IPS-NIHi7 (cell line): ENCODE measurements at regions not wholly inside any gene's neighbourhood (a gene's known extent, or its start where the extent isn't known, plus 50 kb on each side); places are given as distances from the start of the nearest gene placed in this dataset.
"Not testable (repeated sequence)": the region's sequence is repeated elsewhere in the genome, so short reads cannot be mapped to it uniquely, and the experiment has no call there.

Experiments used
- DNase-seq: peaks from one replicate; pipeline ENCODE4 v3.0.0; 2012; ENCODE audit warnings: mixed read lengths; ENCODE audit errors: extremely low spot score

GRCh38 chr15:77862651-77863104 is 214.8 kb downstream of the TBC1D2B start:
- no peak for DNase-seq

GRCh38 chr15:77861997-77862635 is 215.4 kb downstream of the TBC1D2B start:
- not testable (repeated sequence) for DNase-seq

- DNase-seq, result no peak
These were observed 217.3 kb downstream of the TBC1D2B start for GRCh38 chr15:77860071-77860691.

DNA sequence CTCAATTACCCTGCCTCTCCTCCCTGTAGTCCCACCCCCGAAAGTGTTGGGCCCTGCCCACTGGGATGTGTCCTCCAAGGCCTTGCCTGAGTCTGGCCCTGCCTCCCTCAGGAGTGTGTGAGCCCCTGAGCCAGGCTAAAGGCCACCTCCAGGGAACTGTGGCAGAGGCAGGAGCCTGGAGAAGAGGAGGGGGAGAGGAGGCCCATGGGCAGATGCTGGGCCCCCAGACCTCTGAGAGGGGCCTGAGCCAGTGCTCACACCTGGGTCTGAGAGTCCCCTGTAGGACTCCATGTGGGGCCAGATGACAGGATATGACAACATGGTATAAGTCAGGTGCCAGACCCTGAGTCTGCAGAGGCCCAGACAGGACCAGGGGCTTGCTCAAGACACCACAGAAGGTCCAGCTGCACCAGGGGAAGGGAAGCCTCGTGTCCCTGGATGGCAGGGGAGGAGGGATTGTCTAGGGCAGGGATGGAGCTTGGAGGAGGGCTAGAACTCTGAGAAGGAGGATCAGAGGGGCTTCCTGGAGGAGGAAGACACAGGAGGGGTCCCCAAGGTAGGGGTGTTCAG is 217.9 kb downstream of the TBC1D2B start:
- no peak for DNase-seq

- no peak for DNase-seq
These were observed 218.6 kb downstream of the TBC1D2B start for GRCh38 chr15:77858792-77859490.

GRCh38 chr15:77857419-77857818 is 220.1 kb downstream of the TBC1D2B start:
- DNase-seq, result no peak

- no peak for DNase-seq
These were observed 220.7 kb downstream of the TBC1D2B start for GRCh38 chr15:77856705-77857346.

- DNase-seq, result no peak
These were observed 221.6 kb downstream of the TBC1D2B start for GRCh38 chr15:77855871-77856270.

DNA sequence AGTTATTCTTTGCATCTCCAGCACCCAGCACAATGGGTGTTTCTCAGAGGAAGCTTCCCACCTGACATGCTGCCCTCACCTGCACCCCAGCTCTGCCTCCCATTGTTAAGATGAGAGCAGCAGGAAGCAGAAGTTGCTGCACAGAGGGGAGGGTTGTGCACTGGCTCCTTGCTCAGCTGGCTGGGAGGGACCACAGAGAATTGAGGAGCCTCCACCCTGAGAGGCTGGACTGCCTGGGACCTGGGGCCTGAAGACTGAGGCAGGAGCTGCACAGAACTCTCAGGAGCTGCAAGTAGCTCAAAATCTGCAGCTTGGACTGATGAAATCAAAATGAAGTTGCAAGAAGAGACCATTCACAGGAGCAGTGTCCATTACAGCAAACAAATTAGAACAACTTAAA is 222.3 kb upstream of the LINGO1 start:
- DNase-seq, result no peak

- DNase-seq, result no peak
These were observed 221.2 kb upstream of the LINGO1 start for GRCh38 chr15:77853910-77854309.

- DNase-seq, result no peak
These were observed 220.3 kb upstream of the LINGO1 start for GRCh38 chr15:77853008-77853328.

- DNase-seq, result no peak
These were observed 219.7 kb upstream of the LINGO1 start for GRCh38 chr15:77852241-77853007.

- DNase-seq, result no peak
These were observed 219.0 kb upstream of the LINGO1 start for GRCh38 chr15:77851691-77852090.

DNA sequence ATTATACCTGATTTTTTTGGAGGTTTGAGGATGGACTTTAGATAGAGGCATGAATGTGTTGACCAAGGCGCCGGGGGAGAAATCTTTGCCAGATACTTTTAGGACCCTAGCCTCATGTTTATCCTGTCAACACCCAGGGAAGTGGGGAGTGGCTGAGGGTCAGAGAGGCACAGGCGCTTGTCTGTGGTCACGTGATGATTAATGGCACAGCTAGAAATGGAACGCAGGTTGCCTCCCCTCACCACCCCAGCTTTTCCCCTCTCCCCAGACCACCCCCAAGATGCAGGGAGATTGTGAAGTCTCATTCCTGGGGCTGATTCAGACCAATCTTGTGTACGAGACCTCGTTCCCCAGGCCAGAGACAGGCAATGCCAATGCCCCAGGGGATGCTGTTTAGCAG is 218.4 kb upstream of the LINGO1 start:
- no peak for DNase-seq

GRCh38 chr15:77846986-77847385 is 214.3 kb upstream of the LINGO1 start:
- no peak for DNase-seq

DNA sequence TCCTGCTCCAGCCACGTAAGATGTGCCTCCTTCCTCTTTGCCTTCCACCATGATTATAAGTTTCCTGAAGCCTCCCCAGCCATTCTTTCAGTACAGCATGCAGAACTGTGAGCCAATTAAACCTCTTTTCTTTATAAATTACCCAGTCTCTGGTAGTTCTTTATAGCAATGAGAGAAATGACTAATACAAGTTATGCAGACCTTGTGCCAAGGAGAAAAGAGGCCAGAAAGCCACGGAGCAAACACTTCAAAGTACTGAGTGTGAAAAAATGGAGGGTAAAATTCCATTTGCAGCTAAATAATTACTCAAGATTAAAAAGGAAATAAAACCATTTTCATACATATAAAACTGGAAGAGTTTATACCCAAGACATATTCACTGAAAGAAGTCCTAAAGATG is 213.6 kb upstream of the LINGO1 start:
- DNase-seq, result no peak

GRCh38 chr15:77844798-77845446 is 212.2 kb upstream of the LINGO1 start:
- no peak for DNase-seq

DNA sequence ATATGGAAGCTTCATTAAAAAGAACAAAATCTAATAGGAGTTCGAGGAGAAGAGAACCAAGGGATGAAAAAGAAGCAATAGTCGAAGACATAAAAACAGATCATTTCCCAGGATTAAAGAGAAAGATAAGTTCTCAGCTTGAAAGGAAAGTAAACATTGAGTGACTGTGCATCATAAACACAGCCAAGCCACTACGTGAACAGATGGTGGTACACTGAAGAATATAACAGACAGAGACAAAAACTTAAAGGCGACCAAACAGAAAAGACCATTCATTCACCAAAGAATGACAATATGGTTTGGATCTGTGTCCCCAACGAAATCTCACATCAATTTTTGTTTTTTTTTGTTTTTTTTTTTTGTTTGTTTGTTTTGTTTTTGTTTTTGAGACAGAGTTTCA is 210.8 kb upstream of the LINGO1 start:
- DNase-seq, result no peak

GRCh38 chr15:77840991-77841775 is 208.5 kb upstream of the LINGO1 start:
- DNase-seq, result no peak
